ENCODE measurements at regions not wholly inside any gene's neighbourhood (a gene's known extent, or its start where the extent isn't known, plus 50 kb on each side); places are given as distances from the start of the nearest gene placed in this dataset.

DNA sequence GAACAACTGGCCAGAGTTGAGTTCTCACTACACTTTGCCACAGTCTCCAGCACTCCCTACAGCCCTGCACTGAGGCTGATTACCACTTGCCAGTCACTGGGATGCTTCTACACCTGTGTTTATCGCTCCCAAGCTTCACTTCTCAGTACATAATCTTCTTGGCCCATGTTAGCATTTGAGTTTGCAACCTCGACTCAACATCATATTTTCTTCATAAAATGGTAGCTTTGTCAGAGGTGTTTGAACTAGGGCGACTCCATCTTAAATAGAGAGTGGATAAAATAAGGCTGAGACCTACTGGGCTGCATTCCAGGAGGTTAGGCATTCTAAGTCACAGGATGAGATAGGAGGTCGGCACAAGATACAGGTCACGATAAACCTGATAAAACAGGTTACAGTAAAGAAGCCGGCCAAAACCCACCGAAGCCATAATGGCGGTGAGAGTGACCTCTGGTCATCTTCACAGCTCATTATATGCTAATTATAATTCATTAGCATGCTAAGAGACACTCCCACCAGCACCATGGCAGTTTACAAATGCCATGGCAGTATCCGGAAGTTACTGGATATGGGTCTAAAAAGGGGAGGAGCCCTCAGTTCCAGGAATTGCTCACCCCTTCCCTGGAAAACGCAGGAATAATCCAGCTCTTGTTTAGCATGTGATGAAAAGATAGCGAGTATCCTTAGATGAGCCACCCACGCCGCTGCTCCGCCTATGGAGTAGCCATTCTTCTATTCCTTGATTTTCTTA is 105.8 kb upstream of the KLF6 start:
- ChIA-PET CTCF (no interaction called here), POLR2A (no interaction called here)
- Histone ChIP-seq H3K27ac (ENCODE audit: low read length) (peak overlapping the region; percentile 100), H3K4me1 (ENCODE audit: control insufficient read depth, insufficient read depth, low read length) (peaks cover 66% of the 10 kb centered on the region), H3K36me3 (ENCODE audit: control insufficient read depth, insufficient read depth, low read length) (no peaks in the 10 kb centered on the region), H3K27me3 (ENCODE audit: control insufficient read depth, insufficient read depth, low read length) (no peaks in the 10 kb centered on the region), H3K9me3 (ENCODE audit: control insufficient read depth, insufficient read depth, low read depth, low read length) (no peaks in the 10 kb centered on the region), H3K4me3 (ENCODE audit: low read depth in 2 of 2, low read length in 2 of 2) (no peak overlapping the region)
- in situ Hi-C loops (cut with HindIII; ENCODE audit: low pct_unique_long_range_greater_than_20kb, low sequenced_read_pairs) (no loop called here), intact Hi-C loops (cut with micrococcal nuclease; ENCODE audit: unreplicated experiment) (no loop called here)
- TF ChIP-seq TCF7L2 (IDR thresholded peaks at IDR 0.05; ENCODE audit: low read depth, low read length) = no peak
- no peak for TF ChIP-seq CTCF (IDR thresholded peaks at IDR 0.05)
- no peak for TF ChIP-seq POLR2AphosphoS5 (IDR thresholded peaks at IDR 0.05; ENCODE audit: low read depth, low read length)
- no peak for TF ChIP-seq SIN3A (IDR thresholded peaks at IDR 0.05; ENCODE audit: borderline replicate concordance, insufficient read depth, low read depth, low read length)
- TF ChIP-seq REST (IDR thresholded peaks at IDR 0.05; ENCODE audit: insufficient read depth in 1 of 2, low read depth in 2 of 2, low read length in 1 of 2) = no peak
- ATAC-seq (no peak), DNase-seq (ENCODE audit: low read depth, low spot score) (no peak)
- BruUV-seq (replicated peaks) = no TSS peak

GRCh38 chr10:3889961-3890522 is 105.0 kb upstream of the KLF6 start:
- no peak for DNase-seq (ENCODE audit: low read depth, low spot score)
- H3K9me3 ChIP-seq (ENCODE audit: control insufficient read depth, insufficient read depth, low read depth, low read length) = no peaks in the 10 kb centered on the region
- no TSS peak for BruUV-seq (replicated peaks)
- peak overlapping the region; percentile 100 for H3K27ac ChIP-seq (ENCODE audit: low read length)
- ATAC-seq = peak; percentile 70
- ChIA-PET POLR2A (no interaction called here), CTCF (no interaction called here)
- no peaks in the 10 kb centered on the region for H3K36me3 ChIP-seq (ENCODE audit: control insufficient read depth, insufficient read depth, low read length)
- TF ChIP-seq REST (IDR thresholded peaks at IDR 0.05; ENCODE audit: insufficient read depth in 1 of 2, low read depth in 2 of 2, low read length in 1 of 2) (no peak), POLR2AphosphoS5 (IDR thresholded peaks at IDR 0.05; ENCODE audit: low read depth, low read length) (peak; percentile 42; the same call in 1 of the 2 replicates), TCF7L2 (IDR thresholded peaks at IDR 0.05; ENCODE audit: low read depth, low read length) (peak; percentile 96), CTCF (IDR thresholded peaks at IDR 0.05) (no peak), SIN3A (IDR thresholded peaks at IDR 0.05; ENCODE audit: borderline replicate concordance, insufficient read depth, low read depth, low read length) (no peak)
- intact Hi-C loops (cut with micrococcal nuclease; ENCODE audit: unreplicated experiment) (loop anchor here (5.0 kb wide), 2 partner anchors 38 to 103 kb away; partner anchors contain the start of gene KLF6), in situ Hi-C loops (cut with HindIII; ENCODE audit: low pct_unique_long_range_greater_than_20kb, low sequenced_read_pairs) (no loop called here)
- H3K27me3 ChIP-seq (ENCODE audit: control insufficient read depth, insufficient read depth, low read length) = no peaks in the 10 kb centered on the region
- peaks cover 70% of the 10 kb centered on the region for H3K4me1 ChIP-seq (ENCODE audit: control insufficient read depth, insufficient read depth, low read length)
- no peak overlapping the region for H3K4me3 ChIP-seq (ENCODE audit: low read depth in 2 of 2, low read length in 2 of 2)

Measured in Panc1 (cell line).